Activated T-helper 2 cell treated with anti-CD3 and anti-CD28 coated beads, Interferon-gamma antibody, Interleukin-2, Interleukin-4, amounts not matched to agents 10 μg/mL and 5 μg/mL and 100 μg/mL, durations not matched to agents 14 hours and 24 hours and 36 hours (primary cell): ENCODE measurements at regions not wholly inside any gene's neighbourhood (a gene's known extent, or its start where the extent isn't known, plus 50 kb on each side); places are given as distances from the start of the nearest gene placed in this dataset.

Source experiments
- DNase-seq: peaks from one replicate; pipeline ENCODE4 v3.0.0; 2021; ENCODE audit warnings: low spot score
- H3K27ac Mint-ChIP-seq: one replicate; pipeline ENCODE4 v1.8.0; 2021; ENCODE audit warnings: mixed read lengths
- H3K27me3 Mint-ChIP-seq: one replicate; pipeline ENCODE4 v1.8.0; 2021; ENCODE audit warnings: low read depth, mixed read lengths
- H3K36me3 Mint-ChIP-seq: one replicate; pipeline ENCODE4 v1.8.0; 2021; ENCODE audit warnings: low read depth, mixed read lengths
- H3K4me1 Mint-ChIP-seq: one replicate; pipeline ENCODE4 v1.8.0; 2021; ENCODE audit warnings: low read depth, mixed read lengths
- H3K4me3 Mint-ChIP-seq: one replicate; pipeline ENCODE4 v1.8.0; 2021; ENCODE audit warnings: low read depth, mild to moderate bottlenecking, moderate library complexity, mixed read lengths
- H3K9me3 Mint-ChIP-seq: one replicate; pipeline ENCODE4 v1.8.0; 2021; ENCODE audit warnings: mixed read lengths
- intact Hi-C: fragments of 100-400 bp; cut with micrococcal nuclease; formaldehyde crosslinking; loops from one replicate; pipeline ENCODE4 v1.15.1; 2023

GRCh38 chr2:2834516-2835254, 503.6 kb upstream of the MYT1L start:
- Mint-ChIP-seq H3K4me3 (no peak overlapping the region), H3K27me3 (no peaks in the 10 kb centered on the region), H3K27ac (no peak overlapping the region), H3K36me3 (no peaks in the 10 kb centered on the region), H3K4me1 (no peaks in the 10 kb centered on the region), H3K9me3 (no peaks in the 10 kb centered on the region)
- DNase-seq = no peak
- intact Hi-C loops = no loop called here

GRCh38 chr2:2834105-2834504, 503.0 kb upstream of the MYT1L start:
- no peaks in the 10 kb centered on the region for H3K4me1 Mint-ChIP-seq
- no peaks in the 10 kb centered on the region for H3K27me3 Mint-ChIP-seq
- DNase-seq = peak; percentile 1
- H3K36me3 Mint-ChIP-seq = no peaks in the 10 kb centered on the region
- intact Hi-C loops = no loop called here
- no peak overlapping the region for H3K27ac Mint-ChIP-seq
- no peaks in the 10 kb centered on the region for H3K9me3 Mint-ChIP-seq
- H3K4me3 Mint-ChIP-seq = no peak overlapping the region

GRCh38 chr2:2832657-2833056, 501.6 kb upstream of the MYT1L start:
- Mint-ChIP-seq H3K4me1 (no peaks in the 10 kb centered on the region), H3K4me3 (no peak overlapping the region), H3K27ac (no peak overlapping the region), H3K27me3 (no peaks in the 10 kb centered on the region), H3K36me3 (no peaks in the 10 kb centered on the region), H3K9me3 (no peaks in the 10 kb centered on the region)
- intact Hi-C loops = no loop called here
- no peak for DNase-seq

DNA sequence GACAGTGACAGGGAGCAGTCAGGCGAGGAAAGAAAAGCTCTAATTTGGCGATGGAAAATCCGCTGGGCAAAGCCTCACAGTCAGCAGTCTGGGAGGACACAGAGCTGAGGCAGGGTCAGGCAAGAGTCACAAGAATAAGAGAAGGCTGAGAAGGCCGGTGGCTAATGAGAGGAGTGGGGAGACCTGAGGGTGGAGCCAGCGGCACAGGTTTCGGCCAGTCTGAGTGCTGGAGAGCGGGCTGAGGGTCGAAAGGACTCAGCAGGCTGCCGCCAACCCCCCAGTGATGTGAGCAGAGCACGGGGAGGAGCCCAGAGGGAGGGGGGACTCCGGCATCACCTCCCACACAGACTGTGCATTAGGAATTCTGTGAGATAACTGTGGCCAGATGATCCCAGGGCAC, 500.6 kb upstream of the MYT1L start:
- no peaks in the 10 kb centered on the region for H3K36me3 Mint-ChIP-seq
- H3K9me3 Mint-ChIP-seq = no peaks in the 10 kb centered on the region
- no peak overlapping the region for H3K4me3 Mint-ChIP-seq
- H3K27me3 Mint-ChIP-seq = no peaks in the 10 kb centered on the region
- intact Hi-C loops = no loop called here
- H3K27ac Mint-ChIP-seq = no peak overlapping the region
- DNase-seq = no peak
- H3K4me1 Mint-ChIP-seq = no peaks in the 10 kb centered on the region

DNA sequence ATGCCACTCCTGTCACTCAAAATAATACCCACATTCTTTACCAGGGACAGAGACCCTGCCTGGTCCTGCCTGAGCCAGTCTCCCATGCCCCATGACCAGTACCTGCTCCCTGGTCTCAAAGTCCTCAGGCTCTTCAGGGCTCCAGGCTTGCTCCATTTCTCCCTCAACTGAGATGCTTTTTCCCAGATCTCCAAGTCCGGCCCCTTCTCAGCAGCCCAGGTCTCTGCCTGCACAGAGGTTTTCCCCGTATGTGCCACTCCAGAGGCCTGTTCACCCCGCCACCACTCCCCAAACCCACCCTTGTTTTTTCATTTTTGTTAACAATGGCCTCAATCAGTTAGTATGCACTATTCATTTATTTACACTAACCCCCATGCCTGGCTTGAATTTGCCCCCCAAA, 499.5 kb upstream of the MYT1L start:
- intact Hi-C loops = no loop called here
- Mint-ChIP-seq H3K27ac (no peak overlapping the region), H3K27me3 (no peaks in the 10 kb centered on the region), H3K36me3 (no peaks in the 10 kb centered on the region), H3K4me1 (no peaks in the 10 kb centered on the region), H3K4me3 (no peak overlapping the region), H3K9me3 (no peaks in the 10 kb centered on the region)
- no peak for DNase-seq

DNA sequence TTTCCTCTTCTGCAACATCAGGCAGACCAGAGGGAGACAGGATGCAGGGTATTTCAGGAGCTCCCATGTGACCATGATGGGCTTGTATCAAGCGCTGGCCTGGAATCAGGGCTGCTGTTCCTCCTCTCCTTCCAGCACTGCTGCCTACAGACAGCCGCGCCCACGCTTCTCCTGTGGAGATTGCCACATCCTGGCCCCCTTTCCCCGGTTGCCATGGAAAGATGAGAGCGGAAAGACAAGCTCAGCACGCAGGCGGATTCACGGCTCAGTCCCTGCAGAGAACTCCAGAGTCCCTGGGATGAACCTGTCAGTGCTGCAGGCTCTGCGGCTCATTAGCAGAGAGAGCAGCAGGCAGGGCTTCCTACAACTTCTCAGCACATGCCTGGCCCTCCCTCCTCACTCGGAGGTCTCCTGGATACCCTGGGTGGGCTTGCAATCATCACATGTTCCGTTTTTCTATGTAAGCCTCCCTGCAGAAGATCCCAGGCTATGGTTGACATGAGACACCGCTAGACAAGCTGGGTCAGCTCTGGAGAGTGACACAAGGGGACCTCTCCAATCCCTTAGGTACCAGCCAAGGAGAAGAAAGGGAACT, 497.8 kb upstream of the MYT1L start:
- intact Hi-C loops = no loop called here
- Mint-ChIP-seq H3K27me3 (no peaks in the 10 kb centered on the region), H3K4me3 (no peak overlapping the region), H3K27ac (no peak overlapping the region), H3K36me3 (no peaks in the 10 kb centered on the region), H3K4me1 (no peaks in the 10 kb centered on the region), H3K9me3 (no peaks in the 10 kb centered on the region)
- no peak for DNase-seq

DNA sequence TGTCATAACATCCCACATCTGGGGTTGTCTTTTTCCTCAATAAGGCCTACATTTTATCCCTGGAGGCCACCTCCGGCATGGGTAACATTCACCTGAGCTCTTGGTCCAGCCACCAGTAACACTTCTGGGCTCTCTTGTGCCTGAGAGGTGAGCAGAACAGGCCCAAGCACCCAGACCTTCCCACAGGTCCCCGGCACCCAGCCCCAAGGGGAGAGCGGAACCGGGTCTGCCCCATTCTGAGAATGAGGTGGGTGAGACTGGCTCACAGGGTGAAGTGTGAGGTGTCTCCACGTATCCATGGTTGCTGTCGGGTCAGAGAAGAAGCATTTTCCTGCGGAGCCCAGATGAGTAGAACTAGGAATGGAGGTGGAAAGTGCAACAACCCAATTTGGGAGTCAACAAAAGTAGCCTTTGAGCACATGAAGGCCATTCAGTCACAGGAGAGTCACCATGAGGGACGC, 496.7 kb upstream of the MYT1L start:
- H3K27me3 Mint-ChIP-seq = no peaks in the 10 kb centered on the region
- DNase-seq = no peak
- H3K36me3 Mint-ChIP-seq = no peaks in the 10 kb centered on the region
- H3K27ac Mint-ChIP-seq = no peak overlapping the region
- H3K9me3 Mint-ChIP-seq = no peaks in the 10 kb centered on the region
- H3K4me1 Mint-ChIP-seq = no peaks in the 10 kb centered on the region
- intact Hi-C loops = no loop called here
- no peak overlapping the region for H3K4me3 Mint-ChIP-seq

- Mint-ChIP-seq H3K4me1 (no peaks in the 10 kb centered on the region), H3K4me3 (no peak overlapping the region), H3K27me3 (no peaks in the 10 kb centered on the region), H3K27ac (no peak overlapping the region), H3K9me3 (no peaks in the 10 kb centered on the region), H3K36me3 (no peaks in the 10 kb centered on the region)
- intact Hi-C loops = no loop called here
- no peak for DNase-seq
Observed at GRCh38 chr2:2827046-2827636, 496.1 kb upstream of the MYT1L start.

DNA sequence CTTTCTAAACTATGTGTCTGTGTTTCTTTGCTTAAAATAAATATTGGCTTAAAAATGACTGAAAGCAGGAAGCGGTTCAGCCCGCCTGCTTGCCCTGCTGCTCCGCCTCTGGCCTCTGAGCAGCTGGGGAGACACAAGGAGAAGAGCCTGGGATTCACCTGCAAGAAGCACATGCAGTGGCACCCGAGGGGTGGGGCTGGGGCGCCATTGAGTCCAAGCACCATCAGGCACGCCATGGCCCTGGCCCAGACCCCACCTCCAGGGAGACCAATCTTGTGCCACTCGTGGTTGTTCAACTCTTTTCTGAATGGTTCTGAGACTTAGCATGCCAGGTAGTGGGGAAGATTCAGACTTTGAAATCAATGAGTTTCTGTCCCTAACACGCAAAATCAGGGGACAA, 495.5 kb upstream of the MYT1L start:
- no peaks in the 10 kb centered on the region for H3K9me3 Mint-ChIP-seq
- intact Hi-C loops = no loop called here
- no peak for DNase-seq
- no peak overlapping the region for H3K27ac Mint-ChIP-seq
- H3K36me3 Mint-ChIP-seq = no peaks in the 10 kb centered on the region
- no peaks in the 10 kb centered on the region for H3K4me1 Mint-ChIP-seq
- H3K27me3 Mint-ChIP-seq = no peaks in the 10 kb centered on the region
- no peak overlapping the region for H3K4me3 Mint-ChIP-seq

DNA sequence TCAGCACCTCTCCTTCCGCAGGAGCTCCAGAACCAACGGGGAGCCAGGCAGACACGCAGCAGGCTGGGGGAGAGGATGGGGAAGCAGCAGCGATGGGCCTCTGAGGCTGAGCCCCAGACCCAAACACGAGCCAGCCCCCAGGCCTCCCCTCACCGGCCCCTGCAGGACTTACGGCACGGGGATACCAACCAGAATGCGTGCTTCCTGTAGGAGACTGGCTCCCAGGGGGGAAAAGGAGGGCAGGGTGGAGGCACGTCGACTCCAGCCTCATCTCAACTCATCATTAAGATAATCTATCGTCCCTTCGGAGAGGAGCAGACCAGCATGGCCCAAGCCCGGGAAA, 495.1 kb upstream of the MYT1L start:
- no peaks in the 10 kb centered on the region for H3K4me1 Mint-ChIP-seq
- no peaks in the 10 kb centered on the region for H3K36me3 Mint-ChIP-seq
- H3K27me3 Mint-ChIP-seq = no peaks in the 10 kb centered on the region
- no peak overlapping the region for H3K27ac Mint-ChIP-seq
- no peak for DNase-seq
- H3K4me3 Mint-ChIP-seq = no peak overlapping the region
- intact Hi-C loops = no loop called here
- H3K9me3 Mint-ChIP-seq = peaks cover 3% of the 10 kb centered on the region

DNA sequence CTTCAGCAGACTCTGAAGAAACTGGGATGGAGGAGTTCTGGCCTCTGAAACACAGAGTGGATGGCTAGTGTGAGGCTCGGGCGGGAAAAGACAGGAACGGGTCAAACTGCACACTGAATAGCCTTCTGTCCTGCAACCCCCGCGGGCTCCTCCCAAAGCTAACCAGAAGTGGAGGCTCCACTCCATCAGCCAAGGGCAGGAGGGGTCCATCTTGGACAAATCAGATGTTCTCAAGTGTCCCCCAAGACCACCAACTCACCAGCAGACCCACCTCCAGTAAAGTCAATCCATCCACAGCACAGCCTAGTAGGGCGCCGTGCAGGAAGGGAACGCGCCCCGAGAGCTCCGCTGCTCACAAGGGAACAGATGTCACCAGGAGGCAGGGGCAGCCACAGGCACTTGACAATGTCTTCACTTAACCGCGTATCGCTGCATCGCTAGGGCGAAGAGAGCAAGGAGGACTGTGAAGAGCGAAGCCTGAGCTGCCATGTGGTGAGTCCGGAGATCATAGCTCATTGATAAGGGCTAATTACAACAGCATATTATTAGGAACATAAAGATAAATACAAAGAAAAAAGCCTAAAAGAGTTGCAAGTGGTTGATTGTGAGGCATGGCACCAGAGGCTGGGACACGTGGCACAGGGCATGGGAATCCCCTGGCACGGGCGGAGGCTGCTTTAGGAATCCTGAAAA, 494.6 kb upstream of the MYT1L start:
- DNase-seq = no peak
- intact Hi-C loops = no loop called here

GRCh38 chr2:2825062-2825461, 494.0 kb upstream of the MYT1L start:
- peaks cover 3% of the 10 kb centered on the region for H3K9me3 Mint-ChIP-seq
- intact Hi-C loops = no loop called here
- no peak for DNase-seq
- no peak overlapping the region for H3K4me3 Mint-ChIP-seq
- H3K36me3 Mint-ChIP-seq = no peaks in the 10 kb centered on the region
- H3K27ac Mint-ChIP-seq = no peak overlapping the region
- no peaks in the 10 kb centered on the region for H3K4me1 Mint-ChIP-seq
- H3K27me3 Mint-ChIP-seq = no peaks in the 10 kb centered on the region

More for the DNA sequence above, 494.6 kb upstream of the MYT1L start:
- Mint-ChIP-seq H3K36me3 (no peaks in the 10 kb centered on the region), H3K27ac (no peak overlapping the region), H3K4me3 (no peak overlapping the region), H3K27me3 (no peaks in the 10 kb centered on the region), H3K9me3 (peaks cover 3% of the 10 kb centered on the region), H3K4me1 (no peaks in the 10 kb centered on the region)

DNA sequence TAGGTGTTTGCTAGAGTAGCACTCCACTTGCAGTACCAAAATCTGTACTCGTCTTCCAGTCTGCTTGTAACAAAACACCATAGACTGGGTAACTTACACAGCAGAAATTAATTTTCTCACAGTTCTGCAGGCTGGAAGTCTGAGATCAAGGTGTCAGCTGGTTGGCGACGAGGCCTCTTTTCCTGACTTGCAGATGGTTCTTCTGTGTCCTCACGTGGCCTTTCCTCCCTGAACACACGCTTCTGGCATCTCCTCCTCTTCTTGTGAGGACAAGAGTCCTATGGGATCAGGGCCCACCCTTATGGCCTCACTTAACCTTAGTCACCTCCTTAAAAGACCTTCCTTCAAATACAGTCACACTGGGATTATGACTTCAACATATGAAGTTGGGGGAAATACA, 493.5 kb upstream of the MYT1L start:
- Mint-ChIP-seq H3K4me1 (no peaks in the 10 kb centered on the region), H3K9me3 (peaks cover 3% of the 10 kb centered on the region), H3K36me3 (no peaks in the 10 kb centered on the region), H3K27ac (no peak overlapping the region), H3K27me3 (no peaks in the 10 kb centered on the region), H3K4me3 (no peak overlapping the region)
- intact Hi-C loops = no loop called here
- no peak for DNase-seq
